PC-3 (cell line): ENCODE measurements at regions not wholly inside any gene's neighbourhood (a gene's known extent, or its start where the extent isn't known, plus 50 kb on each side); places are given as distances from the start of the nearest gene placed in this dataset.

Source experiments
- ATAC-seq: fragments of 200-7000 bp; cut with Tn5 transposase; 2 replicates; pipeline ENCODE4 v1.9.1; 2020; ENCODE audit warnings: mild to moderate bottlenecking, moderate library complexity
- BruUV-seq: library from RNA; stranded (reverse); fragments of 400-500 nt; replicated peaks from 2 replicates; lab custom pipeline; 2021; lab: Mats Ljungman, UMichigan
- CTCF ChIA-PET: fragments of 300-600 bp; sonication (Branson Sonifier 250); formaldehyde crosslinking; loops from one replicate; lab custom pipeline; 2022; ENCODE audit warnings: antibody characterized with exemption; lab: Charles Lee
- POLR2A ChIA-PET: fragments of 300-600 bp; sonication (Branson Sonifier 250); formaldehyde crosslinking; loops from one replicate; lab custom pipeline; 2022; ENCODE audit warnings: antibody characterized with exemption; ENCODE audit not compliant: unreplicated experiment; lab: Charles Lee
- DNase-seq: peaks from one replicate; pipeline ENCODE4 v3.0.0-alpha.2; 2015
- H2AFZ ChIP-seq: fragments of 300-600 bp; sonication (generic); 2 replicates; pipeline ENCODE4 v1.6.0; 2016; ENCODE audit warnings: antibody characterized with exemption, low read length
- H3F3A ChIP-seq: fragments of 300-600 bp; sonication (generic); one replicate; pipeline ENCODE4 v1.6.0; 2017; ENCODE audit warnings: antibody characterized with exemption, low read length, control low read depth, mild to moderate bottlenecking; ENCODE audit not compliant: unreplicated experiment
- H3K27ac ChIP-seq: fragments of 300-600 bp; sonication (generic); 2 replicates; pipeline ENCODE4 v1.5.1; 2016; ENCODE audit warnings: mild to moderate bottlenecking, low read length
- H3K27me3 ChIP-seq: fragments of 300-600 bp; sonication (generic); 2 replicates; pipeline ENCODE4 v1.6.1; 2016; ENCODE audit warnings: low read length, mixed read lengths
- H3K36me3 ChIP-seq: fragments of 300-600 bp; sonication (generic); 2 replicates; pipeline ENCODE4 v1.6.1; 2016; ENCODE audit warnings: low read depth, mixed run types, low read length, mixed read lengths
- H3K4me1 ChIP-seq: fragments of 300-600 bp; sonication (generic); 2 replicates; pipeline ENCODE4 v1.5.1; 2016; ENCODE audit warnings: low read length; ENCODE audit not compliant: insufficient read depth
- H3K4me2 ChIP-seq: fragments of 300-600 bp; sonication (generic); 2 replicates; pipeline ENCODE4 v1.6.0; 2016; ENCODE audit warnings: low read length
- H3K4me3 ChIP-seq: fragments of 300-600 bp; sonication (generic); 2 replicates; pipeline ENCODE4 v1.5.1; 2016; ENCODE audit warnings: mild to moderate bottlenecking, low read length, mixed read lengths
- H3K79me2 ChIP-seq: fragments of 300-600 bp; sonication (generic); 2 replicates; pipeline ENCODE4 v1.6.1; 2017; ENCODE audit warnings: low read length, mixed read lengths
- H3K9ac ChIP-seq: fragments of 300-600 bp; sonication (generic); 2 replicates; pipeline ENCODE4 v1.6.0; 2016; ENCODE audit warnings: mild to moderate bottlenecking, low read length
- H3K9me2 ChIP-seq: fragments of 300-600 bp; sonication (generic); replicated peaks from 2 replicates; pipeline ENCODE4 v1.6.1; 2016; ENCODE audit warnings: mixed run types, low read length, mixed read lengths
- H3K9me3 ChIP-seq: fragments of 300-600 bp; sonication (generic); 2 replicates; pipeline ENCODE4 v1.6.1; 2016; ENCODE audit warnings: low read length, mixed read lengths
- H4K20me1 ChIP-seq: fragments of 300-600 bp; sonication (generic); 2 replicates; pipeline ENCODE4 v1.6.1; 2016; ENCODE audit warnings: low read length, mixed read lengths
- EZH2 ChIP-seq: fragments of 300-600 bp; sonication (generic); IDR thresholded peaks from one replicate; pipeline ENCODE4 v1.6.1; 2017; ENCODE audit warnings: antibody characterized with exemption, mild to moderate bottlenecking, low read length; ENCODE audit not compliant: unreplicated experiment
- EZH2phosphoT487 ChIP-seq: fragments of 300-600 bp; sonication (generic); IDR thresholded peaks from 2 replicates; pipeline ENCODE4 v1.6.1; 2018; ENCODE audit warnings: mild to moderate bottlenecking, antibody characterized with exemption, low read length, borderline replicate concordance
- intact Hi-C: fragments of 100-400 bp; cut with micrococcal nuclease; formaldehyde crosslinking; loops from 2 replicates; pipeline ENCODE4 v1.9.0; 2023
- TF ChIP-seq, protein P1 (sequence below): fragments of 300-600 bp; sonication (generic); conservative IDR thresholded peaks from 2 replicates; pipeline ENCODE4 v1.5.1; 2017; ENCODE audit warnings: antibody characterized with exemption, low read depth, mild to moderate bottlenecking, low read length

DNA sequence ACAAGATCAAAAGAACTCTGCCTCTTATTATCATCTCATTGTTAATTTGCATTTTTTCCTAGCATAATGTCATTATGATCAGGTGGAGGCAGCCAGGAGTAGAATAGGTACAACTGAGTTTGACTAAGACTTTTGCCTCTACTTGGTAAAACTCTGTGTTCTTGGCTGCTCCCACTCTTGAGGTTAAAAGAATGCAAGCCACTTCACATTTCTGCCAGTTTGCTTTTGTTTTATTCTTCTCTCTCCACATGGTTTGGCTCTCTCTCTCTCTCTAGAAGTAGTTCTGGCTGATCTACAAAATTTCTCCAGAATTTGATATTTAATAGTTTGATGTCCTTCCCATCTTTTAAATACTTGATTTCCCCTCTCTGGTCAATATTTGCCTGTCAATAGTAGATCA, 170.7 kb upstream of the E2F7 start:
- BruUV-seq: no TSS peak
- Histone ChIP-seq H3K9me3 (no peaks in the 10 kb centered on the region), H3K4me1 (no peaks in the 10 kb centered on the region), H4K20me1 (no peaks in the 10 kb centered on the region), H3K27ac (no peak overlapping the region), H3K79me2 (no peaks in the 10 kb centered on the region), H3K9ac (no peak overlapping the region), H3K4me3 (no peak overlapping the region), H3F3A (no peaks in the 10 kb centered on the region), H3K27me3 (peaks cover 22% of the 10 kb centered on the region), H2AFZ (no peak overlapping the region), H3K4me2 (no peak overlapping the region), H3K36me3 (no peaks in the 10 kb centered on the region), H3K9me2 (no peaks in the 10 kb centered on the region)
- ATAC-seq (no peak), DNase-seq (no peak)
- intact Hi-C loops: no loop called here
- CTCF ChIA-PET: no interaction called here
- POLR2A ChIA-PET: no interaction called here
- TF ChIP-seq, protein P1, sequence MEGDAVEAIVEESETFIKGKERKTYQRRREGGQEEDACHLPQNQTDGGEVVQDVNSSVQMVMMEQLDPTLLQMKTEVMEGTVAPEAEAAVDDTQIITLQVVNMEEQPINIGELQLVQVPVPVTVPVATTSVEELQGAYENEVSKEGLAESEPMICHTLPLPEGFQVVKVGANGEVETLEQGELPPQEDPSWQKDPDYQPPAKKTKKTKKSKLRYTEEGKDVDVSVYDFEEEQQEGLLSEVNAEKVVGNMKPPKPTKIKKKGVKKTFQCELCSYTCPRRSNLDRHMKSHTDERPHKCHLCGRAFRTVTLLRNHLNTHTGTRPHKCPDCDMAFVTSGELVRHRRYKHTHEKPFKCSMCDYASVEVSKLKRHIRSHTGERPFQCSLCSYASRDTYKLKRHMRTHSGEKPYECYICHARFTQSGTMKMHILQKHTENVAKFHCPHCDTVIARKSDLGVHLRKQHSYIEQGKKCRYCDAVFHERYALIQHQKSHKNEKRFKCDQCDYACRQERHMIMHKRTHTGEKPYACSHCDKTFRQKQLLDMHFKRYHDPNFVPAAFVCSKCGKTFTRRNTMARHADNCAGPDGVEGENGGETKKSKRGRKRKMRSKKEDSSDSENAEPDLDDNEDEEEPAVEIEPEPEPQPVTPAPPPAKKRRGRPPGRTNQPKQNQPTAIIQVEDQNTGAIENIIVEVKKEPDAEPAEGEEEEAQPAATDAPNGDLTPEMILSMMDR: no peak
- TF ChIP-seq EZH2 (no peak), EZH2phosphoT487 (no peak)

DNA sequence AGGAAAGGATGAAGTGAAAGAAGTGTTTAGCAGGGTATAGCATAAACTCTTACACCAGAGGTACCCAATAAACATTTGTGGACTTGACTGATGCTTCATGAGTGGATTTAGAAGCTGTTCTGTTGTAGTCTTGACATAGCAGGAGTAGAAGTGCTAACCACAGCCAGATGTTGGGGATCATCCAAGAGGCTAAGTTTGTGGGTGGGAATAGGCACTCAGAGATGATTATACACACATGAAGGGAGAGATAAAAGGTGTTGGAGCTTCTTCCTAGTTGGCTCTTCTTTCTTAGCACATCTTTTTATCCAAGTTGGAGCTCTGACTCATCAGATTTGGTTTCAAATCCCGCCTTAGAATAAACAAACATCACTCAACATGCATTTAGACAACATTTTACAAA, 166.7 kb upstream of the E2F7 start:
- BruUV-seq: no TSS peak
- H3K9ac ChIP-seq: no peak overlapping the region
- ATAC-seq: no peak
- TF ChIP-seq EZH2 (no peak), EZH2phosphoT487 (no peak)
- TF ChIP-seq, protein P1: no peak
- no peaks in the 10 kb centered on the region for H3F3A ChIP-seq
- H3K9me2 ChIP-seq: no peaks in the 10 kb centered on the region
- ChIA-PET POLR2A (no interaction called here), CTCF (no interaction called here)
- no peak overlapping the region for H3K27ac ChIP-seq
- intact Hi-C loops: loop anchor here (5.0 kb wide), 1 partner anchor 70 kb away; no protein-coding TSS in a partner anchor
- no peaks in the 10 kb centered on the region for H3K9me3 ChIP-seq
- no peak overlapping the region for H3K4me2 ChIP-seq
- H4K20me1 ChIP-seq: no peaks in the 10 kb centered on the region
- no peaks in the 10 kb centered on the region for H3K4me1 ChIP-seq
- H3K27me3 ChIP-seq: peaks cover 46% of the 10 kb centered on the region
- H3K4me3 ChIP-seq: no peak overlapping the region
- H3K79me2 ChIP-seq: no peaks in the 10 kb centered on the region
- H3K36me3 ChIP-seq: no peaks in the 10 kb centered on the region
- no peak for DNase-seq
- H2AFZ ChIP-seq: no peak overlapping the region

DNA sequence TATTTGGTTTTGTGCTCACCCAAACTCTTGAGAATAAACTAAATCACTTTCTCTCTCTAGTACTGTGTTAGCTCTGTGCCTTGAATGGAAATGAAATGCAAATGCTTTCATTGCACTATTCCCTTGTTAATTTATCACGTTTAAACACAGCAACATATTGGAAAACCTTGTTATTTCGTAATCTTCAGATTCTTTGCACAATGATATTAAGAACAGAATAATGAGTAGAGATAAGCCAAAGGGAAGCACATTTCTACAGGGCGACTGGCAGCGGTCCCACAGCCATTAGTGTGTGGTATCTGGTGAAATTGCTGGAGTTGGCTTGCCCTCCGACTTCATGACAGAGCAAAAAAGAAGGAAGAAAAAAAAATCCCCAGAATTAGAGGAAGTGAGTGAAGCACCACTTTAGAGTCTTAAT, 166.1 kb upstream of the E2F7 start:
- Histone ChIP-seq H3K79me2 (no peaks in the 10 kb centered on the region), H2AFZ (no peak overlapping the region), H3K9me3 (no peaks in the 10 kb centered on the region), H3K27ac (no peak overlapping the region), H3K9me2 (no peaks in the 10 kb centered on the region), H3K9ac (no peak overlapping the region), H3K4me3 (no peak overlapping the region), H3K4me1 (no peaks in the 10 kb centered on the region), H3K27me3 (peaks cover 46% of the 10 kb centered on the region), H3F3A (no peaks in the 10 kb centered on the region), H3K4me2 (no peak overlapping the region), H4K20me1 (no peaks in the 10 kb centered on the region), H3K36me3 (no peaks in the 10 kb centered on the region)
- DNase-seq (no peak), ATAC-seq (no peak)
- ChIA-PET POLR2A (no interaction called here), CTCF (no interaction called here)
- intact Hi-C loops: loop anchor here (5.0 kb wide), 1 partner anchor 69 kb away; no protein-coding TSS in a partner anchor
- TF ChIP-seq EZH2: no peak
- no peak for TF ChIP-seq EZH2phosphoT487
- TF ChIP-seq, protein P1: no peak
- no TSS peak for BruUV-seq
